SIG-M5 (cell line): ENCODE measurements at regions not wholly inside any gene's neighbourhood (a gene's known extent, or its start where the extent isn't known, plus 50 kb on each side); places are given as distances from the start of the nearest gene placed in this dataset.

Experiments
- DNase-seq: peaks from one replicate; lab custom pipeline; 2025; lab: John Stamatoyannopoulos, UW

- no peak for DNase-seq
Observed at GRCh38 chr4:132860976-132861375, 288.1 kb upstream of the PCDH10 start.

- DNase-seq: no peak
Observed at GRCh38 chr4:132863619-132864018, 285.5 kb upstream of the PCDH10 start.

GRCh38 chr4:132865458-132865857 is 283.6 kb upstream of the PCDH10 start:
- DNase-seq: no peak

- no peak for DNase-seq
Observed at GRCh38 chr4:132865922-132866321, 283.2 kb upstream of the PCDH10 start.

GRCh38 chr4:132866616-132867015 is 282.5 kb upstream of the PCDH10 start:
- no peak for DNase-seq

GRCh38 chr4:132893787-132894186 is 255.3 kb upstream of the PCDH10 start:
- DNase-seq: no peak

- DNase-seq: no peak
Observed at GRCh38 chr4:132901224-132901623, 247.9 kb upstream of the PCDH10 start.

- DNase-seq: no peak
Observed at GRCh38 chr4:132910229-132910748, 238.8 kb upstream of the PCDH10 start.

- no peak for DNase-seq
Observed at GRCh38 chr4:132918096-132918495, 231.0 kb upstream of the PCDH10 start.

GRCh38 chr4:132923516-132923915 is 225.6 kb upstream of the PCDH10 start:
- no peak for DNase-seq

GRCh38 chr4:132934911-132935310 is 214.2 kb upstream of the PCDH10 start:
- DNase-seq: no peak

- no peak for DNase-seq
Observed at GRCh38 chr4:132955146-132955545, 193.9 kb upstream of the PCDH10 start.

- no peak for DNase-seq
Observed at GRCh38 chr4:132956962-132957361, 192.1 kb upstream of the PCDH10 start.

GRCh38 chr4:132958457-132959263 is 190.4 kb upstream of the PCDH10 start:
- no peak for DNase-seq

GRCh38 chr4:132981611-132982010 is 167.5 kb upstream of the PCDH10 start:
- no peak for DNase-seq

GRCh38 chr4:132982151-132982550 is 166.9 kb upstream of the PCDH10 start:
- DNase-seq: no peak

- no peak for DNase-seq
Observed at GRCh38 chr4:132991111-132991510, 158.0 kb upstream of the PCDH10 start.

GRCh38 chr4:132992686-132993085 is 156.4 kb upstream of the PCDH10 start:
- no peak for DNase-seq

GRCh38 chr4:132998585-132999230 is 150.4 kb upstream of the PCDH10 start:
- DNase-seq: no peak

- no peak for DNase-seq
Observed at GRCh38 chr4:133000012-133000411, 149.1 kb upstream of the PCDH10 start.

- DNase-seq: no peak
Observed at GRCh38 chr4:133003169-133003568, 145.9 kb upstream of the PCDH10 start.

GRCh38 chr4:133014473-133015135 is 134.5 kb upstream of the PCDH10 start:
- DNase-seq: no peak

- DNase-seq: no peak
Observed at GRCh38 chr4:133045288-133045687, 103.8 kb upstream of the PCDH10 start.
